A673 (cell line): ENCODE measurements at regions not wholly inside any gene's neighbourhood (a gene's known extent, or its start where the extent isn't known, plus 50 kb on each side); places are given as distances from the start of the nearest gene placed in this dataset.

ENCODE experiments used
- BruUV-seq: library from RNA; stranded (reverse); fragments of 400-500 nt; replicated peaks from 2 replicates; lab custom pipeline; 2021; lab: Mats Ljungman, UMichigan
- CTCF ChIA-PET: fragments of 300-600 bp; sonication (Branson Sonifier 250); formaldehyde crosslinking; loops from one replicate; lab custom pipeline; 2022; ENCODE audit warnings: antibody characterized with exemption; lab: Charles Lee
- POLR2A ChIA-PET: fragments of 300-600 bp; sonication (Branson Sonifier 250); formaldehyde crosslinking; loops from one replicate; lab custom pipeline; 2022; ENCODE audit warnings: antibody characterized with exemption; ENCODE audit not compliant: low non-redundant PET; lab: Charles Lee
- DNase-seq: peaks from one replicate; pipeline ENCODE4 v3.0.0-alpha.2; 2015; ENCODE audit warnings: low spot score
- H3K27ac ChIP-seq: fragments of 200-600 bp; sonication (generic); 2 replicates; pipeline ENCODE4 v1.5.1; 2016; ENCODE audit warnings: mixed run types, low read depth, mild to moderate bottlenecking, mixed read lengths, antibody characterized with exemption, low read length; ENCODE audit not compliant: poor library complexity, severe bottlenecking
- H3K27me3 ChIP-seq: fragments of 200-600 bp; sonication (generic); replicated peaks from 2 replicates; pipeline ENCODE4 v1.6.1; 2017; ENCODE audit warnings: mixed run types, low read depth, mild to moderate bottlenecking, mixed read lengths, antibody characterized with exemption, low read length; ENCODE audit not compliant: insufficient read depth, poor library complexity
- H3K36me3 ChIP-seq: fragments of 200-600 bp; sonication (generic); 2 replicates; pipeline ENCODE4 v1.6.1; 2016; ENCODE audit warnings: mixed run types, mild to moderate bottlenecking, mixed read lengths, antibody characterized with exemption, low read length; ENCODE audit not compliant: insufficient read depth, poor library complexity, severe bottlenecking
- H3K4me1 ChIP-seq: fragments of 200-600 bp; sonication (generic); 2 replicates; pipeline ENCODE4 v1.6.1; 2017; ENCODE audit warnings: mixed run types, mild to moderate bottlenecking, mixed read lengths, antibody characterized with exemption, low read length; ENCODE audit not compliant: insufficient read depth, poor library complexity, severe bottlenecking
- H3K4me3 ChIP-seq: fragments of 200-600 bp; sonication (generic); 2 replicates; pipeline ENCODE4 v1.5.1; 2016; ENCODE audit warnings: low read depth, mixed run types, mild to moderate bottlenecking, mixed read lengths, low read length; ENCODE audit not compliant: poor library complexity, severe bottlenecking
- H3K9me3 ChIP-seq: fragments of 200-600 bp; sonication (generic); 2 replicates; pipeline ENCODE4 v1.6.1; 2016; ENCODE audit warnings: mixed run types, low read depth, mild to moderate bottlenecking, mixed read lengths, antibody characterized with exemption, low read length; ENCODE audit not compliant: poor library complexity, severe bottlenecking
- CTCF ChIP-seq: fragments of 300-800, 200-600 bp; sonication (generic); conservative IDR thresholded peaks from 2 replicates; pipeline ENCODE4 v1.5.1; 2017; ENCODE audit warnings: low read depth, mild to moderate bottlenecking, antibody characterized with exemption, low read length, moderate library complexity, mixed read lengths
- EZH2 ChIP-seq: fragments of 200-600 bp; sonication (generic); IDR thresholded peaks from 2 replicates; pipeline ENCODE4 v1.6.1; 2017; ENCODE audit warnings: borderline replicate concordance, low read depth, mild to moderate bottlenecking, mixed read lengths, antibody characterized with exemption, low read length; ENCODE audit not compliant: poor library complexity, severe bottlenecking
- intact Hi-C: fragments of 100-400 bp; cut with micrococcal nuclease; formaldehyde crosslinking; loops from one replicate; pipeline ENCODE4 v1.10.0; 2022; ENCODE audit not compliant: unreplicated experiment

- no peak overlapping the region for H3K27ac ChIP-seq
- H3K27me3 ChIP-seq, result no peaks in the 10 kb centered on the region
- peaks cover 7% of the 10 kb centered on the region for H3K4me1 ChIP-seq
- intact Hi-C loops, result no loop called here
- no peaks in the 10 kb centered on the region for H3K36me3 ChIP-seq
- no peaks in the 10 kb centered on the region for H3K9me3 ChIP-seq
- no TSS peak for BruUV-seq
- TF ChIP-seq EZH2 (no peak), CTCF (no peak)
- no peak overlapping the region for H3K4me3 ChIP-seq
- ChIA-PET CTCF (no interaction called here), POLR2A (no interaction called here)
- DNase-seq, result peak; percentile 24
These were observed 263.3 kb upstream of the SORL1-AS1 start for GRCh38 chr11:121716060-121716459.

DNA sequence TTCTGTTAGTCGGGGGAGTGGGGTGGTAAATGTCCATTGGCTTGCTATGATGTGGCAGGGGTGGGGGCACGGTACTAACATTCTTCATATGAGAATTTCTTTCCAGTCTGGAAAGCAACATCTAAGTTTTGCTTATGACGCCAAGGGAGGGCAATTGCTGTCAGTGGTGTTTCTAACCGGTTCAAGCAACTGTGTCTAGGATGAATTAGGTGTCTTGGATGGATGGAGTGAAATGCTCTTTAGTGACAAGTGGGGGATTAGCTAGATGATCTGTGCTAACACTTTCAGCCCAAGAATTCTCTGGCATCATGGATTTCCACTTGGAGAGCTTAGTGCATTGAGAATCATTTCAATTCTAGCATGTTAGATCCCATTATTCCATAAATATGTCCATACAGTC lies 262.6 kb upstream of the SORL1-AS1 start:
- BruUV-seq, result no TSS peak
- Histone ChIP-seq H3K27me3 (no peaks in the 10 kb centered on the region), H3K4me1 (peaks cover 7% of the 10 kb centered on the region), H3K4me3 (no peak overlapping the region), H3K9me3 (no peaks in the 10 kb centered on the region), H3K36me3 (no peaks in the 10 kb centered on the region), H3K27ac (no peak overlapping the region)
- intact Hi-C loops, result no loop called here
- DNase-seq, result no peak
- TF ChIP-seq CTCF, result no peak
- TF ChIP-seq EZH2, result no peak
- ChIA-PET POLR2A (no interaction called here), CTCF (no interaction called here)

- no peaks in the 10 kb centered on the region for H3K36me3 ChIP-seq
- no peaks in the 10 kb centered on the region for H3K9me3 ChIP-seq
- POLR2A ChIA-PET, result no interaction called here
- no peak overlapping the region for H3K27ac ChIP-seq
- H3K27me3 ChIP-seq, result no peaks in the 10 kb centered on the region
- BruUV-seq, result no TSS peak
- no peak for TF ChIP-seq EZH2
- TF ChIP-seq CTCF, result no peak
- intact Hi-C loops, result no loop called here
- no peak for DNase-seq
- H3K4me3 ChIP-seq, result no peak overlapping the region
- CTCF ChIA-PET, result no interaction called here
- peaks cover 7% of the 10 kb centered on the region for H3K4me1 ChIP-seq
These were observed 261.6 kb upstream of the SORL1-AS1 start for GRCh38 chr11:121714351-121714750.
